A549 (cell line): ENCODE measurements at regions not wholly inside any gene's neighbourhood (a gene's known extent, or its start where the extent isn't known, plus 50 kb on each side); places are given as distances from the start of the nearest gene placed in this dataset.

Source experiments
- EP300 ChIP-seq, 2 experiments: fragments of >200 bp; sonication (Bioruptor Twin); formaldehyde crosslinking; IDR thresholded peaks; 2 replicates in 1 of 2; 3 replicates in 1 of 2; pipeline ENCODE4 v1.6.1; 2016 to 2017
- NPAS2 ChIP-seq: fragments of 250-450 bp; sonication (Bioruptor Pico); IDR thresholded peaks from 2 replicates; pipeline ENCODE4 v1.8.0; 2022; ENCODE audit warnings: mild to moderate bottlenecking, moderate library complexity, borderline replicate concordance
- POLR2A ChIP-seq: IDR thresholded peaks from 2 replicates; pipeline ENCODE4 v1.6.1; 2012; ENCODE audit warnings: mild to moderate bottlenecking, low read length
- RARB ChIP-seq: fragments of 250-450 bp; sonication (Bioruptor Pico); IDR thresholded peaks from 2 replicates; pipeline ENCODE4 v1.8.0; 2021; ENCODE audit warnings: mild to moderate bottlenecking, moderate library complexity
- RCOR1 ChIP-seq: fragments of 150-350 bp; IDR thresholded peaks from 2 replicates; pipeline ENCODE4 v1.6.1; 2014; ENCODE audit warnings: antibody characterized with exemption, low read length, low read depth
- TF ChIP-seq, protein P1 (sequence below): fragments of >200 bp; sonication (Bioruptor Twin); formaldehyde crosslinking; IDR thresholded peaks from 3 replicates; pipeline ENCODE4 v1.5.1; 2016
- TF ChIP-seq, protein P2 (sequence below): IDR thresholded peaks from 2 replicates; pipeline ENCODE4 v1.6.1; 2012

DNA sequence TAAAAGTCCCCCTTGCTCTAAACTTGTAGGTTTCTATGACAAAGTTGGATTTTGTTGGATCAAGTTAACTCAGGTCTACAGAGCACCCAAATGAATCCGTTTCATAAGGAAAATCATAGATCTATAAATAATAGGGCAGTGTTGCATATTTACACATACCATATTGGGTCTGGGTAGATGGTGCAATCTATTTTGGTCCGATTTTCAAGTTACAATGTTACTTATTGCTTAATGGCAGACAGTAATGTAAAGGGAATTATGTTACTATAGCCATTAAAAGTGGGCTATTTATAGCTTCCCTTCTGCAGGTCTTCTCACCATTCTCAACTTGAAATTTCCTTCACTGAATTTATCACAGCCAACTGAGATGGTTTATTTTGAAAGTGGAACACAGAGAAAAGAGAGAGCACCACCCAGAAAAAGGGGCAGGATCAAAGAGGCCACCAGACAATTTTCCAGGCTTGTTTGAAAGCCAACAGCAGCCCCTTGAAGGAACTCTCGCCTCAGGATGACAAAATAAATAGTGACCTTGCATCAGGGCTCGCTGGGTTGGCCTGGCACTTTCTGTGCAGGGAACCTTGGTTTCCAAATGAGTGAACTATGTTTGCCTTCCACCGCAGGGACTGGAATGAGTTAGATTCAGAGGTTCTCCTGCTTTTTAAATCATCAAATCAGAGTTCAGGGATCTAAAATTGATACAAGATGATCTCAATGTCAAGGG, 260.2 kb upstream of the HES1 start:
- TF ChIP-seq, protein P1, sequence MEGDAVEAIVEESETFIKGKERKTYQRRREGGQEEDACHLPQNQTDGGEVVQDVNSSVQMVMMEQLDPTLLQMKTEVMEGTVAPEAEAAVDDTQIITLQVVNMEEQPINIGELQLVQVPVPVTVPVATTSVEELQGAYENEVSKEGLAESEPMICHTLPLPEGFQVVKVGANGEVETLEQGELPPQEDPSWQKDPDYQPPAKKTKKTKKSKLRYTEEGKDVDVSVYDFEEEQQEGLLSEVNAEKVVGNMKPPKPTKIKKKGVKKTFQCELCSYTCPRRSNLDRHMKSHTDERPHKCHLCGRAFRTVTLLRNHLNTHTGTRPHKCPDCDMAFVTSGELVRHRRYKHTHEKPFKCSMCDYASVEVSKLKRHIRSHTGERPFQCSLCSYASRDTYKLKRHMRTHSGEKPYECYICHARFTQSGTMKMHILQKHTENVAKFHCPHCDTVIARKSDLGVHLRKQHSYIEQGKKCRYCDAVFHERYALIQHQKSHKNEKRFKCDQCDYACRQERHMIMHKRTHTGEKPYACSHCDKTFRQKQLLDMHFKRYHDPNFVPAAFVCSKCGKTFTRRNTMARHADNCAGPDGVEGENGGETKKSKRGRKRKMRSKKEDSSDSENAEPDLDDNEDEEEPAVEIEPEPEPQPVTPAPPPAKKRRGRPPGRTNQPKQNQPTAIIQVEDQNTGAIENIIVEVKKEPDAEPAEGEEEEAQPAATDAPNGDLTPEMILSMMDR = no peak
- TF ChIP-seq EP300 (IDR thresholded peaks at IDR 0.05) (no peak), RCOR1 (no peak), NPAS2 (no peak), RARB (CRISPR knock-in tag) (no peak), POLR2A (no peak)
- TF ChIP-seq, protein P2, sequence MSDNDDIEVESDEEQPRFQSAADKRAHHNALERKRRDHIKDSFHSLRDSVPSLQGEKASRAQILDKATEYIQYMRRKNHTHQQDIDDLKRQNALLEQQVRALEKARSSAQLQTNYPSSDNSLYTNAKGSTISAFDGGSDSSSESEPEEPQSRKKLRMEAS = no peak
